ENCODE measurements at regions not wholly inside any gene's neighbourhood (a gene's known extent, or its start where the extent isn't known, plus 50 kb on each side); places are given as distances from the start of the nearest gene placed in this dataset.

DNA sequence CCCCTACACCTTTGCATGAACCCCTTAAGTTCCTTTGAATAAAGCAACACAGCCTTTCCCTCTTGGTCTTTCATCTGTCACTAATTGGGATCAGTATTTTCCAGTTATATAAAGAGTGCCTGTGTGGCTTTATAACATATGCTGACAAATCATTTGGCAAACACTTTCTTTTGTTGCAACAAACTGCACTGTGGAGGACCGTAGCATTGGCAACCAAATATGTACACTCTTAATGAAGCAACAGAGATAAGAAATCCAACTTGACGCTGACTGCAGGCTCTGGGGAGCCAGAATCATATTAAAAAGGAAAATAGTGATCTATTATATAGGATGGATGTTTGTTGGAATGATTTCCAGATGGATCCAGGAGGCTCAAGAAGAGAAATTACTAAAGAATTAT lies 120.1 kb upstream of the PRICKLE2 start:
- TF ChIP-seq, protein P1, sequence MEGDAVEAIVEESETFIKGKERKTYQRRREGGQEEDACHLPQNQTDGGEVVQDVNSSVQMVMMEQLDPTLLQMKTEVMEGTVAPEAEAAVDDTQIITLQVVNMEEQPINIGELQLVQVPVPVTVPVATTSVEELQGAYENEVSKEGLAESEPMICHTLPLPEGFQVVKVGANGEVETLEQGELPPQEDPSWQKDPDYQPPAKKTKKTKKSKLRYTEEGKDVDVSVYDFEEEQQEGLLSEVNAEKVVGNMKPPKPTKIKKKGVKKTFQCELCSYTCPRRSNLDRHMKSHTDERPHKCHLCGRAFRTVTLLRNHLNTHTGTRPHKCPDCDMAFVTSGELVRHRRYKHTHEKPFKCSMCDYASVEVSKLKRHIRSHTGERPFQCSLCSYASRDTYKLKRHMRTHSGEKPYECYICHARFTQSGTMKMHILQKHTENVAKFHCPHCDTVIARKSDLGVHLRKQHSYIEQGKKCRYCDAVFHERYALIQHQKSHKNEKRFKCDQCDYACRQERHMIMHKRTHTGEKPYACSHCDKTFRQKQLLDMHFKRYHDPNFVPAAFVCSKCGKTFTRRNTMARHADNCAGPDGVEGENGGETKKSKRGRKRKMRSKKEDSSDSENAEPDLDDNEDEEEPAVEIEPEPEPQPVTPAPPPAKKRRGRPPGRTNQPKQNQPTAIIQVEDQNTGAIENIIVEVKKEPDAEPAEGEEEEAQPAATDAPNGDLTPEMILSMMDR (IDR thresholded peaks at IDR 0.05 in 8 of 11, conservative IDR thresholded peaks at IDR 0.05 in 3 of 11), result no peak
- no peak for TF ChIP-seq POLR2A (IDR thresholded peaks at IDR 0.05)
- no peak for TF ChIP-seq POLR2AphosphoS5 (IDR thresholded peaks at IDR 0.05)

Measured in spleen (tissue), 7 donors.